ENCODE measurements at regions not wholly inside any gene's neighbourhood (a gene's known extent, or its start where the extent isn't known, plus 50 kb on each side); places are given as distances from the start of the nearest gene placed in this dataset.

- Histone ChIP-seq H3K4me3 (no peak overlapping the region), H3K27ac (replicated peaks) (no peak overlapping the region), H3K27me3 (ENCODE audit: low read depth) (no peaks in the 10 kb centered on the region), H3K36me3 (no peaks in the 10 kb centered on the region), H3K9me3 (replicated peaks) (peaks cover 3% of the 10 kb centered on the region), H3K4me1 (peaks cover 4% of the 10 kb centered on the region)
- DNase-seq = no peak
- intact Hi-C loops (cut with micrococcal nuclease) = no loop called here
- no peak for TF ChIP-seq CTCF (IDR thresholded peaks at IDR 0.05; ENCODE audit: borderline replicate concordance)
Measured at GRCh38 chr12:105907982-105908381, 230.8 kb downstream of the NUAK1 start.

GRCh38 chr12:105910030-105910429, 228.7 kb downstream of the NUAK1 start:
- TF ChIP-seq CTCF (IDR thresholded peaks at IDR 0.05; ENCODE audit: borderline replicate concordance) = no peak
- Histone ChIP-seq H3K9me3 (replicated peaks) (peaks cover 3% of the 10 kb centered on the region), H3K4me3 (no peak overlapping the region), H3K27me3 (ENCODE audit: low read depth) (no peaks in the 10 kb centered on the region), H3K4me1 (peaks cover 4% of the 10 kb centered on the region), H3K27ac (replicated peaks) (no peak overlapping the region), H3K36me3 (no peaks in the 10 kb centered on the region)
- DNase-seq = no peak
- intact Hi-C loops (cut with micrococcal nuclease) = no loop called here

- no peaks in the 10 kb centered on the region for H3K36me3 ChIP-seq
- H3K9me3 ChIP-seq (replicated peaks) = peaks cover 3% of the 10 kb centered on the region
- no peaks in the 10 kb centered on the region for H3K27me3 ChIP-seq (ENCODE audit: low read depth)
- TF ChIP-seq CTCF (IDR thresholded peaks at IDR 0.05; ENCODE audit: borderline replicate concordance) = no peak
- no peak overlapping the region for H3K27ac ChIP-seq (replicated peaks)
- H3K4me1 ChIP-seq = no peaks in the 10 kb centered on the region
- H3K4me3 ChIP-seq = no peak overlapping the region
- intact Hi-C loops (cut with micrococcal nuclease) = no loop called here
- no peak for DNase-seq
Measured at GRCh38 chr12:105911966-105912365, 226.8 kb downstream of the NUAK1 start.

- intact Hi-C loops (cut with micrococcal nuclease) = no loop called here
- Histone ChIP-seq H3K9me3 (replicated peaks) (peaks cover 3% of the 10 kb centered on the region), H3K36me3 (no peaks in the 10 kb centered on the region), H3K4me1 (no peaks in the 10 kb centered on the region), H3K27me3 (ENCODE audit: low read depth) (no peaks in the 10 kb centered on the region), H3K27ac (replicated peaks) (no peak overlapping the region), H3K4me3 (no peak overlapping the region)
- no peak for DNase-seq
- no peak for TF ChIP-seq CTCF (IDR thresholded peaks at IDR 0.05; ENCODE audit: borderline replicate concordance)
Measured at GRCh38 chr12:105912882-105913678, 225.7 kb downstream of the NUAK1 start.

- no peak overlapping the region for H3K4me3 ChIP-seq
- H3K4me1 ChIP-seq = peaks cover 14% of the 10 kb centered on the region
- H3K9me3 ChIP-seq (replicated peaks) = peaks cover 3% of the 10 kb centered on the region
- no peaks in the 10 kb centered on the region for H3K27me3 ChIP-seq (ENCODE audit: low read depth)
- no peak overlapping the region for H3K27ac ChIP-seq (replicated peaks)
- no peaks in the 10 kb centered on the region for H3K36me3 ChIP-seq
- intact Hi-C loops (cut with micrococcal nuclease) = no loop called here
- TF ChIP-seq CTCF (IDR thresholded peaks at IDR 0.05; ENCODE audit: borderline replicate concordance) = no peak
- DNase-seq = no peak
Measured at GRCh38 chr12:105915997-105916759, 222.6 kb downstream of the NUAK1 start.
